ENCODE measurements at regions not wholly inside any gene's neighbourhood (a gene's known extent, or its start where the extent isn't known, plus 50 kb on each side); places are given as distances from the start of the nearest gene placed in this dataset.

DNA sequence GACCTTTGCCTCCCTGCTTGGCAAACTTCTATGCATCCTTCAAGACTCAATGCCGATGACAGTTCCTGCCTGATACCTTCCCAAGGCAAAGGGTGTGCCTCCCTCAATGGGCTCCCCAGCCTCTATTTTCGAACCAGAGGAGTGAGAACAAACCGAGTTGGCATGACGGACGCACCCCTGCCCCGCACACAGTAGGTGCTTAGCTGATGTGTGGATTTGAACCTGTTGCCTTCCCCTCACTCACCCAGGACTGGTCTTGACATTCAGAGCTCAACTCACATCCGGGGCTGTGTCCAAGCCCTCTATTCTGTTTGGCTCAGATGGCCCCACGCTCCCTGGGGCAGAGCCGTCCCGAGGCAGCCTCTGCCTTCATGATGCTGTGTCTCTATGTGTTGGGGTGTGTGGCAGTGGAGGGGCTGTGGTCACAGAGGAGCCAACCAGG lies 52.2 kb upstream of the SLC6A11 start:
- Histone ChIP-seq H3K36me3 (no peaks in the 10 kb centered on the region), H3K9me3 (no peaks in the 10 kb centered on the region), H3K27ac (no peak overlapping the region), H3K27me3 (peaks cover 8 to 16% (median 11%) of the 10 kb centered on the region in 3 donors), H3K4me1 (no peaks in the 10 kb centered on the region), H3K4me3 (no peak overlapping the region)
- in situ Hi-C loops (cut with MboI; ENCODE audit: low sequenced_read_pairs in 4 of 4) = loop anchor here in 3 of 4 donors (25.0 kb wide), 2 partner anchors 298 to 573 kb away; no protein-coding TSS in a partner anchor
- TF ChIP-seq CTCF (IDR thresholded peaks at IDR 0.05 in 4 of 5, conservative IDR thresholded peaks at IDR 0.05 in 1 of 5) (no peak), POLR2A (IDR thresholded peaks at IDR 0.05) (no peak)
- intact Hi-C loops (cut with DNase I; ENCODE audit: low total_unique reads) = no loop called here
- DNase-seq (no peak), ATAC-seq (no peak)

DNA sequence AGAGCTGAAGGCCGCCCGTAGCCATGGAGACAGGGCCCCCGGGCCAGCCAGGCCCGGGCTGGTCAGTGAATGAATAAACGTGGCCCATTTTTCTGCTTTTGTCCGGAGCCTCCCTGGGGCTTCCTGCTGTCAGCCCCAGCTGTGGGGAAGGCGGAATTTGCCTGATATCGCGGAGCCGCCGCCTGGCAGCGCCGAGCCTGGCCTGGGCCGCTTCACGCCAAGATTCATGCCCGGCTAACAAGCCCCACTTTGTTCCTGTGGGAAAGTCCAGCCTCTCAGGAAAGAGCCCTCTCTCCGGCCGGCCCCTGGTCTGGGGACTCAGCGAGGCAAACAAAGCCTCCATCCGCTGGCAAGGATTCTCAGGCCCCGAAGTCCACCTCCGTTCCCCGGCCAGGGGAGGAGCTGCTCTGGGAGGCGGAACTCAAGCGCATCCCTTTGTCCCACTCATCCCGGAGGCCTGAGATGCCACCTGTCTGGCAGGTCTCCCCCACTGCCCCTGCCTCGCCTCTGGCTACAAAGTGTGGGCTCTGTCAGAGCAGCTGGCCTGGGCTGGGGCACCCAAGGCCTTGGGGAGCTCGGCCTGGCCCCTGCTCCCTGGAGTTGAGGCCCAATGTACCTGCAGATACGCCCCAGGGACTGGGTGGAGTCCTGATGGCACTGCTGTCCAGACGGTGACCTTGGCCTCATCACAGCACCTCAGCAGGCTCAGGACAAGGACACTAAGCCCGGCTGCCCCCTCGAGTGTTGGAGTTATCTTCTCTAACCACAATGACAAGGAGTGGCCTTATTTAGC lies 51.6 kb upstream of the SLC6A11 start:
- no peak for DNase-seq
- Histone ChIP-seq H3K4me3 (no peak overlapping the region), H3K4me1 (no peaks in the 10 kb centered on the region), H3K27me3 (peaks cover 8 to 16% (median 11%) of the 10 kb centered on the region in 3 donors), H3K27ac (no peak overlapping the region), H3K9me3 (no peaks in the 10 kb centered on the region), H3K36me3 (no peaks in the 10 kb centered on the region)
- TF ChIP-seq CTCF (IDR thresholded peaks at IDR 0.05 in 4 of 5, conservative IDR thresholded peaks at IDR 0.05 in 1 of 5) (no peak), POLR2A (IDR thresholded peaks at IDR 0.05) (no peak)
- intact Hi-C loops (cut with DNase I; ENCODE audit: low total_unique reads) (no loop called here), in situ Hi-C loops (cut with MboI; ENCODE audit: low sequenced_read_pairs in 4 of 4) (loop anchor here in 3 of 4 donors (25.0 kb wide), 2 partner anchors 298 to 573 kb away; no protein-coding TSS in a partner anchor)
- no peak for ATAC-seq

DNA sequence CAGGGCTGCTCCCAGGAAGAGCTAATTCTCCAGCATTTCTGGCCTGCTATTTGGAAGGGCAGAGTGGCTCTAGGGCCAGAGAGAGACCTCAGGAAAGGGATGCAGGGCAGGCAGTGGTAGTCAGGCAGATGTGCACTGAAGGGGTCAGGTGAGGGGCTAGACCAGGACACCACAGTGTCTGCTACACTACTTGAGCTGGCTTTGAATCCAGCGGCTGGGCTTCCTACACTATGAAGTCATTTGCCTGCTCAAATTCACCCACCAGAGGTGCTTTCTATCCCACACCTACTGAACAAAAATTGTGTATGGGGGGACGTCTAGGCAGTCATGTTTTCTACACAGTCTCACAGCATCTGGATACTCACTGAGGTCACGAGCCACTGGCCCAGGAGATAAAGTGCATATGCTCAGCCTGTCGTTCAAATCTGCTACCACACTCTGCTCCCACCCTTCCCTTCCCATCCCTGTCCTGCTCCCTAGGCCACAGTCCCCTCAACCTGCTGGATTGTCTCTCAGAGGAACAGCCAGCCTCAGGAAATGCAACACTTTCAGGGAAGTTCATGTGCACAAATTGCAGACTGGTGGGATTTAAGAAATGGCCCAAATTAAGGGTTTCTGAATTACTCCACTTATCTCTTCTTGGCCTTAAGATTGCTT lies 49.9 kb upstream of the SLC6A11 start:
- no peak overlapping the region for H3K27ac ChIP-seq
- no peaks in the 10 kb centered on the region for H3K36me3 ChIP-seq
- H3K9me3 ChIP-seq = no peaks in the 10 kb centered on the region
- H3K4me1 ChIP-seq = no peaks in the 10 kb centered on the region
- TF ChIP-seq CTCF (IDR thresholded peaks at IDR 0.05 in 4 of 5, conservative IDR thresholded peaks at IDR 0.05 in 1 of 5) = no peak
- TF ChIP-seq POLR2A (IDR thresholded peaks at IDR 0.05) = no peak
- intact Hi-C loops (cut with DNase I; ENCODE audit: low total_unique reads) = no loop called here
- no peak overlapping the region for H3K4me3 ChIP-seq
- no peak for DNase-seq
- peaks cover 8 to 11% (median 11%) of the 10 kb centered on the region in 3 donors for H3K27me3 ChIP-seq
- ATAC-seq = no peak
- in situ Hi-C loops (cut with MboI; ENCODE audit: low sequenced_read_pairs in 4 of 4) = loop anchor here in 3 of 4 donors (25.0 kb wide), 2 partner anchors 296 to 571 kb away; no protein-coding TSS in a partner anchor
